HG02798 (cell line): ENCODE measurements at regions not wholly inside any gene's neighbourhood (a gene's known extent, or its start where the extent isn't known, plus 50 kb on each side); places are given as distances from the start of the nearest gene placed in this dataset.
A peak's percentile ranks its signal among the peaks of the same experiment; 100 is the strongest.
"Not testable (repeated sequence)": the region's sequence is repeated elsewhere in the genome, so short reads cannot be mapped to it uniquely, and the experiment has no call there.

Experiments
- ATAC-seq: cut with Tn5 transposase; IDR thresholded peaks from one replicate; pipeline ENCODE4 v1.9.1; 2021; ENCODE audit warnings: mild to moderate bottlenecking; ENCODE audit not compliant: unreplicated experiment, poor library complexity

- ATAC-seq = no peak
These were observed 76.5 kb downstream of the ARL5B start for GRCh38 chr10:18735711-18736110.

- no peak for ATAC-seq
These were observed 78.0 kb downstream of the ARL5B start for GRCh38 chr10:18737236-18737635.

- ATAC-seq = no peak
These were observed 78.6 kb downstream of the ARL5B start for GRCh38 chr10:18737841-18738240.

- no peak for ATAC-seq
These were observed 79.6 kb downstream of the ARL5B start for GRCh38 chr10:18738835-18739234.

GRCh38 chr10:18743926-18744325, 84.7 kb downstream of the ARL5B start:
- no peak for ATAC-seq

- ATAC-seq = no peak
These were observed 94.2 kb downstream of the ARL5B start for GRCh38 chr10:18753312-18753895.

- ATAC-seq = peak; percentile 82
These were observed 100.3 kb downstream of the ARL5B start for GRCh38 chr10:18759575-18759974.

GRCh38 chr10:18760836-18761235, 101.6 kb downstream of the ARL5B start:
- ATAC-seq = no peak

- ATAC-seq = no peak
These were observed 108.8 kb downstream of the ARL5B start for GRCh38 chr10:18767981-18768380.

GRCh38 chr10:18773180-18773579, 113.9 kb downstream of the ARL5B start:
- no peak for ATAC-seq

- ATAC-seq = no peak
These were observed 118.0 kb downstream of the ARL5B start for GRCh38 chr10:18777258-18777657.

GRCh38 chr10:18786478-18786877, 127.2 kb downstream of the ARL5B start:
- ATAC-seq = no peak

GRCh38 chr10:18793951-18794350, 134.7 kb downstream of the ARL5B start:
- ATAC-seq = no peak

GRCh38 chr10:18795549-18795948, 136.3 kb downstream of the ARL5B start:
- ATAC-seq = no peak

GRCh38 chr10:18797286-18797685, 138.1 kb downstream of the ARL5B start:
- no peak for ATAC-seq

- no peak for ATAC-seq
These were observed 162.9 kb downstream of the ARL5B start for GRCh38 chr10:18822156-18822555.

- no peak for ATAC-seq
These were observed 170.0 kb downstream of the ARL5B start for GRCh38 chr10:18829259-18829658.

GRCh38 chr10:18830277-18830676, 171.0 kb downstream of the ARL5B start:
- no peak for ATAC-seq

GRCh38 chr10:18856623-18857022, 192.0 kb upstream of the MALRD1 start:
- not testable (repeated sequence) for ATAC-seq

- no peak for ATAC-seq
These were observed 188.9 kb upstream of the MALRD1 start for GRCh38 chr10:18859659-18860058.

- ATAC-seq = no peak
These were observed 188.4 kb upstream of the MALRD1 start for GRCh38 chr10:18860186-18860585.

- no peak for ATAC-seq
These were observed 187.9 kb upstream of the MALRD1 start for GRCh38 chr10:18860631-18861240.
